ENCODE measurements at regions not wholly inside any gene's neighbourhood (a gene's known extent, or its start where the extent isn't known, plus 50 kb on each side); places are given as distances from the start of the nearest gene placed in this dataset.

GRCh38 chr4:160251522-160252170 lies 1148.8 kb downstream of the RAPGEF2 start:
- H3K79me1 ChIP-seq (ENCODE audit: low read depth, low read length): no peaks in the 10 kb centered on the region
- no peak overlapping the region for H3K4me2 ChIP-seq (ENCODE audit: insufficient read depth in 1 of 2, low read depth in 2 of 2, low read length in 2 of 2)
- H3K56ac ChIP-seq (replicated peaks; ENCODE audit: insufficient read length, low read depth, low read length): no peak overlapping the region
- H2AK5ac ChIP-seq (ENCODE audit: low read depth, low read length): no peak overlapping the region
- H4K91ac ChIP-seq (replicated peaks; ENCODE audit: insufficient read length, low read length): no peak overlapping the region
- CTCF ChIA-PET (ENCODE audit: partially characterized antibody): no interaction called here
- FAIRE-seq (no peak), DNase-seq (ENCODE audit: low read depth in 1 of 2, low spot score in 2 of 2) (no peak)
- H3K9ac ChIP-seq (replicated peaks in 1 of 4; ENCODE audit: extremely low read depth in 1 of 4, low read depth in 3 of 4, low read length in 3 of 4): no peak overlapping the region
- no peak overlapping the region for H3K4me3 ChIP-seq (ENCODE audit: extremely low read depth in 1 of 4, insufficient read depth in 2 of 4, low read depth in 3 of 4, low read length in 4 of 4)
- WGBS, 2 experiments (ENCODE audit: extremely low coverage in 1 of 2, insufficient coverage in 1 of 2, insufficient read length in 1 of 2, insufficient replicate concordance in 2 of 2, low coverage in 1 of 2, low lambda C conversion rate in 2 of 2, missing lambda C conversion rate in 1 of 2): 79% methylated on average over 3 of the region's 3 CpGs; no CpG with 5 or more reads in 1 of the 2 experiments
- H3K14ac ChIP-seq (ENCODE audit: insufficient read length): no peak overlapping the region
- no peak overlapping the region for H3K23ac ChIP-seq (ENCODE audit: insufficient read length)
- H3K4ac ChIP-seq (replicated peaks; ENCODE audit: insufficient read length, low read depth, low read length): no peak overlapping the region
- H3K27me3 ChIP-seq (replicated peaks in 1 of 4; ENCODE audit: control insufficient read depth in 3 of 4, extremely low read depth in 1 of 4, insufficient read depth in 3 of 4, low read length in 3 of 4): no peaks in the 10 kb centered on the region
- H2BK5ac ChIP-seq (ENCODE audit: low read depth, low read length): no peak overlapping the region
- H3K79me2 ChIP-seq (ENCODE audit: control insufficient read depth in 1 of 2, insufficient read depth in 2 of 2, low read length in 2 of 2): no peaks in the 10 kb centered on the region
- H4K8ac ChIP-seq (ENCODE audit: extremely low read depth, insufficient read depth, low read length): no peak overlapping the region
- H4K20me1 ChIP-seq (replicated peaks in 1 of 2; ENCODE audit: control insufficient read depth in 1 of 2, insufficient read depth in 2 of 2, low read length in 2 of 2): no peaks in the 10 kb centered on the region
- no peak overlapping the region for H2BK15ac ChIP-seq (ENCODE audit: low read length)
- H3K18ac ChIP-seq (ENCODE audit: extremely low read depth, low read length): no peak overlapping the region
- no peak overlapping the region for H3K27ac ChIP-seq (ENCODE audit: low read depth, low read length)
- H3K36me3 ChIP-seq (ENCODE audit: control insufficient read depth in 2 of 4, insufficient read depth in 4 of 4, low read length in 3 of 4): no peaks in the 10 kb centered on the region
- POLR2A ChIA-PET (ENCODE audit: partially characterized antibody): no interaction called here
- no peak overlapping the region for H2BK20ac ChIP-seq (ENCODE audit: low read length)
- TF ChIP-seq FOSL1 (IDR thresholded peaks at IDR 0.05; ENCODE audit: insufficient read depth, low read depth, low read length) (no peak), USF2 (IDR thresholded peaks at IDR 0.05; ENCODE audit: low read length) (no peak), MAFK (IDR thresholded peaks at IDR 0.05; ENCODE audit: low read depth, low read length) (no peak), KDM5A (IDR thresholded peaks at IDR 0.05; ENCODE audit: low read length) (no peak), RNF2 (IDR thresholded peaks at IDR 0.05; ENCODE audit: borderline replicate concordance, low read depth, low read length, missing control alignments, poor library complexity, severe bottlenecking) (no peak), TBP (IDR thresholded peaks at IDR 0.05; ENCODE audit: low read depth, low read length) (no peak), TAF7 (optimal IDR thresholded peaks at IDR 0.05; ENCODE audit: borderline replicate concordance, low read depth, low read length) (no peak), ATF2 (IDR thresholded peaks at IDR 0.05; ENCODE audit: low read length) (no peak)
- H4K5ac ChIP-seq (ENCODE audit: insufficient read length, low read depth, low read length): no peak overlapping the region
- no peaks in the 10 kb centered on the region for H3K4me1 ChIP-seq (replicated peaks in 1 of 4; ENCODE audit: control insufficient read depth in 3 of 4, insufficient read depth in 4 of 4, low read length in 3 of 4)
- no peaks in the 10 kb centered on the region for H3K9me3 ChIP-seq (ENCODE audit: insufficient read depth in 2 of 2, low read depth in 1 of 2, low read length in 1 of 2)
- H2BK12ac ChIP-seq (ENCODE audit: low read depth, low read length): no peak overlapping the region
- no peak overlapping the region for H2BK120ac ChIP-seq (replicated peaks; ENCODE audit: low read depth, low read length)
- H2AFZ ChIP-seq (ENCODE audit: low read length): no peak overlapping the region
- H3K23me2 ChIP-seq (ENCODE audit: low read depth, low read length): no peaks in the 10 kb centered on the region

Measured in H1 (cell line).